ENCODE measurements at regions not wholly inside any gene's neighbourhood (a gene's known extent, or its start where the extent isn't known, plus 50 kb on each side); places are given as distances from the start of the nearest gene placed in this dataset.

DNA sequence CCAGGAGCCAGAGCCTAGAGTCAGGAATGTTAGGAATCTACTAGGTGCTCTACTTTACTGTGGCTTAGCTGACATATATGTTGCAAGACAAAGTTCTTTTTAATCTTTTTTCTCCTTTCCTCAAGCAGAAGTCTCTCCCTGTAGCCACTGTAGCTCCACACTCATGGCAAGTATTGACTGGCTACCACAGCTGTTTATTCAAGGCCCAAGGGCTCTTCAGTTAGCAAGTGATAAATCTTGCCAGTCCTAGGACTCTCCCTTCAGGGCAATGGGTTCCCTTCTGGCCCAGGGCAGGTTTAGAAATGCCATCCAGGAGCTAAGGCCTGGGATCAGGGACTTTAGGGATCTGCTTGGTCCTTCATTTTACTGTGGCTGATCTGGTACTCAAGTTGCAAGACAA is 82.0 kb upstream of the TNFRSF21 start:
- TF ChIP-seq, protein P1, sequence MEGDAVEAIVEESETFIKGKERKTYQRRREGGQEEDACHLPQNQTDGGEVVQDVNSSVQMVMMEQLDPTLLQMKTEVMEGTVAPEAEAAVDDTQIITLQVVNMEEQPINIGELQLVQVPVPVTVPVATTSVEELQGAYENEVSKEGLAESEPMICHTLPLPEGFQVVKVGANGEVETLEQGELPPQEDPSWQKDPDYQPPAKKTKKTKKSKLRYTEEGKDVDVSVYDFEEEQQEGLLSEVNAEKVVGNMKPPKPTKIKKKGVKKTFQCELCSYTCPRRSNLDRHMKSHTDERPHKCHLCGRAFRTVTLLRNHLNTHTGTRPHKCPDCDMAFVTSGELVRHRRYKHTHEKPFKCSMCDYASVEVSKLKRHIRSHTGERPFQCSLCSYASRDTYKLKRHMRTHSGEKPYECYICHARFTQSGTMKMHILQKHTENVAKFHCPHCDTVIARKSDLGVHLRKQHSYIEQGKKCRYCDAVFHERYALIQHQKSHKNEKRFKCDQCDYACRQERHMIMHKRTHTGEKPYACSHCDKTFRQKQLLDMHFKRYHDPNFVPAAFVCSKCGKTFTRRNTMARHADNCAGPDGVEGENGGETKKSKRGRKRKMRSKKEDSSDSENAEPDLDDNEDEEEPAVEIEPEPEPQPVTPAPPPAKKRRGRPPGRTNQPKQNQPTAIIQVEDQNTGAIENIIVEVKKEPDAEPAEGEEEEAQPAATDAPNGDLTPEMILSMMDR (conservative IDR thresholded peaks at IDR 0.05; ENCODE audit: low read depth, low read length), result no peak
- no peak overlapping the region for H3K4me3 ChIP-seq (ENCODE audit: low read length)
- DNase-seq (ENCODE audit: low read depth), result no peak

DNA sequence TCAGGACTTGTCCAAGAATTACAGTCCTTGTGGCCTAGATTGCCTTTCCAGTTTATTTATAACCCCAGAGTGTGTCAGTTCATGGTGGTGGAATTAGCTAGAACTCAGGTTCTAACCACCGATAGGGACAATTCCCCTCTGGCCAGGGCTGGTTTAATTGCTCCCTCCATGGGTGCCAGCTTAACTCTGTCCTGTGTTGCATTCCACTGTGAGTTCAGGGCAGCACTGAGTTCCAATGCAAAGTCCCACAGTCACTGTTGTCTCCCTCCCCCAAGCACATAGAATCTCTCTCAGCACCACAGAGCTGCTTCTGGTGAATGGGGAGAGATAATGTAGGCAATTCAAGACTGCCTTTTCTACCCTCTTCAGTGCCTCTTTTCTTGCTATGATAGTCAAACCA is 82.5 kb upstream of the TNFRSF21 start:
- no peak for DNase-seq (ENCODE audit: low read depth)
- TF ChIP-seq, protein P1 (conservative IDR thresholded peaks at IDR 0.05; ENCODE audit: low read depth, low read length), result no peak
- H3K4me3 ChIP-seq (ENCODE audit: low read length), result no peak overlapping the region

DNA sequence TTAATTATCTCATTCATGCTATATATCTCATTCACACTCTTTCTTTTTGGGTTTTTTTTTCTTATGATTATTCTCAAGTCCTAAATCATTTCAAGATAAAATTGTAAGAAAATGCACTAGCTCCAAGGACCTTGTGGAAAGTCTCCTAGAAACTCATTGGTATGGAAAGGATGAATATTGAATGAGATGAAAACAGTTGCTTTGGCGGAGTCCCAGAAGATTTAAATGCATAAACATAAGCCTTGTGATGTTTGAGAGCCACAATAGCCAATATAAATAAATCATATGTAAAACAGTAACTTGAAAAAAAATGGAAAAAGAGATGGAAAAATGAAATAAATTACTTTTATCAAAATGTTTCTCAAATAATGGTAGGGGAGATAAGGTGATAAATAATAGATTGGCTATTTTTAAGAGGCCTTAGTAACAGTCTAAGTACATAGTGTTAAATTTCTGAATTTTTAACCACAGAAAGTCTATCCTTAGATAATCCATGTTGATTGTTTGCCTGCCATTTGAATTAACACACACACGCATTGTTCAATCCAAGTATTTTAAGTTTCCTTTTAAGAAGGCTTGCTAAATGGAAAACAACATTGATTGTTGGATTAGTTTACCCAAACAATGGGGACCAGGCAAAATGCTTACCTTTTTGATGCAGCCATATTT is 81.1 kb upstream of the CD2AP start:
- no peak for DNase-seq (ENCODE audit: low read depth)
- TF ChIP-seq, protein P1 (conservative IDR thresholded peaks at IDR 0.05; ENCODE audit: low read depth, low read length), result no peak
- H3K4me3 ChIP-seq (ENCODE audit: low read length), result no peak overlapping the region

DNA sequence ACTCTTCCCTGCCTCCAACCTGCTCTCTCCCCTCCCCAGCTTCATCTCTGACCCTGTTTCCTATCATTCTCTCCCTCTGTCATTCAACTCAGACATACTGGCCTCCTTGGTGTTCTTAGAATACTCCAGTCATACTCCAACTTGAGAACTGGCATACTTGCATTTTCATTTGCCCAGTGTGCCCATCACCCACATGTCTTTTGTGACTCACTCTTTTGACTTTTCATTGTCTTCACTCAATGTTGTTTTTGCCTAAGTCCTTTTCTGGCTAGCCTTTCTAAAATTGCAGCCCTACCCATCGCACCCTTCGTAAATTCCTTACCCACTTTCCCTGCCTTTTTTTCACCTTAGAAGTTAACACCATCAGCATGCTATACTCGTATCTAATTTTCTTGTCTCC is 77.0 kb upstream of the CD2AP start:
- no peak for DNase-seq (ENCODE audit: low read depth)
- H3K4me3 ChIP-seq (ENCODE audit: low read length), result no peak overlapping the region
- TF ChIP-seq, protein P1 (conservative IDR thresholded peaks at IDR 0.05; ENCODE audit: low read depth, low read length), result no peak

DNA sequence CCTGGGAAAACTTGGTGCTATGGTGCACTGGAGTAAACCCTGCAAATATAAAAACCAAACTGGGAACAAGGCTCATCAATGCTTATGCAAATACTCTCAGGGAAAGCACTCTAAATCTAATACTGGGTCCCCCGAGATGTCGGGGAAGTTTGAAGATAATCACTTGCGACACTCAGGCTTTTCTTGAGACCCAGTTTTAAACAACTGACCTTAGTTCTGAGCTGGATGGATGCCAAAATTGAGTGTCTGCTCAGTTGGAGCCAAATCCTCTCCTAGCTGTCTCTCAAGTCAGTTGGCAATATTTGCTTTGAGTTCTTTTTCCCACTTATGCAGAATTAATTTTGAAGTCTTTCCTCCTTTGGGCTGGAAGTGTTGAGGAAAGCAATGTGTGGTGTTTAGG is 75.5 kb upstream of the CD2AP start:
- TF ChIP-seq, protein P1 (conservative IDR thresholded peaks at IDR 0.05; ENCODE audit: low read depth, low read length), result no peak
- no peak for DNase-seq (ENCODE audit: low read depth)
- no peak overlapping the region for H3K4me3 ChIP-seq (ENCODE audit: low read length)

DNA sequence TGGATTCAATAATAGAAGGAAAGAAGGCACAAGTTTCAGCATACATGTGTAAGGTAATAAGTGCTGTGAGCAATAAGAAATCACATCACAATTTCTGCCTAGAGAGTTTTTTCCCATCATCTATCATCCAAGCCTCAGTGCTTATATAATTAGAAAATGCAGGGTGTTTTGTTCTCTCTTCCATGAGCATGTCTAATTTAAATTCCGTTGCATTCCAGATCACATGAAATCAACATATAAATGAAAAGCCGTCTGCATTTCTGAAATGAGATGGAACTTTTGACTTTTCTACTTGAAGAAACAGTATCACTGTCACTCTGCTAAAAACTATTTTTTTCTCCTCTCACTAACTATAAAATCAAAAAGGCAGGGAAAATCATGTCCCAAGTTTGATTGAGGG is 74.5 kb upstream of the CD2AP start:
- TF ChIP-seq, protein P1 (conservative IDR thresholded peaks at IDR 0.05; ENCODE audit: low read depth, low read length), result no peak
- no peak for DNase-seq (ENCODE audit: low read depth)
- no peak overlapping the region for H3K4me3 ChIP-seq (ENCODE audit: low read length)

DNA sequence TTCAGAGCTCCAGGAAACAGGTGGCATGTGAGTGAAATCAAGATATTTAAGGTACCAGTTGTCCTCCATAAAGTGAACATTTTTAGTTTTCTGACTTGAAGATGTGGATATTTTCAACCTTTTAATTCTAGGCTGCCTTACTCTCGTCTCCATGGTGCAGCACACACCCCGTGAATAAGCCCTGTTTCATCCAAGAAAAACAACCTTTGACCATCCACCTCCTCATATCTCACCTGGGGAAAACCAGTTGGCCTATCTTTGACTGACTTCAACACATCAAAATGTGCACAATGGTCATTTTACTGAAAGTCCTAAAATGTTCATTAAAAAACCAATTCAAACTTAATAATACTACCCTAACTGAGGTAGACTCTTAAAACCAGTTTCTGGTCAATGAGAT is 73.8 kb upstream of the CD2AP start:
- no peak for DNase-seq (ENCODE audit: low read depth)
- H3K4me3 ChIP-seq (ENCODE audit: low read length), result no peak overlapping the region
- TF ChIP-seq, protein P1 (conservative IDR thresholded peaks at IDR 0.05; ENCODE audit: low read depth, low read length), result no peak

All from retinal pigment epithelial cell (primary cell).